GM18861 (cell line): ENCODE measurements at regions not wholly inside any gene's neighbourhood (a gene's known extent, or its start where the extent isn't known, plus 50 kb on each side); places are given as distances from the start of the nearest gene placed in this dataset.

ENCODE experiments used
- ATAC-seq: cut with Tn5 transposase; IDR thresholded peaks from one replicate; pipeline ENCODE4 v1.9.1; 2021; ENCODE audit not compliant: unreplicated experiment

GRCh38 chr6:44062771-44063560, 64.3 kb downstream of the MRPL14 start:
- no peak for ATAC-seq

GRCh38 chr6:44062105-44062770, 65.0 kb downstream of the MRPL14 start:
- ATAC-seq = no peak

GRCh38 chr6:44061375-44062104, 65.7 kb downstream of the MRPL14 start:
- ATAC-seq = no peak

- no peak for ATAC-seq
These were observed 66.5 kb downstream of the MRPL14 start for GRCh38 chr6:44060612-44061374.

- no peak for ATAC-seq
These were observed 67.6 kb downstream of the MRPL14 start for GRCh38 chr6:44059359-44060346.

GRCh38 chr6:44058617-44059358, 68.5 kb downstream of the MRPL14 start:
- ATAC-seq = peak; percentile 50

- no peak for ATAC-seq
These were observed 69.2 kb downstream of the MRPL14 start for GRCh38 chr6:44057931-44058616.

GRCh38 chr6:44057238-44057930, 69.9 kb downstream of the MRPL14 start:
- ATAC-seq = no peak

- ATAC-seq = no peak
These were observed 70.6 kb downstream of the MRPL14 start for GRCh38 chr6:44056392-44057237.

GRCh38 chr6:44054721-44055559, 72.3 kb downstream of the MRPL14 start:
- no peak for ATAC-seq

GRCh38 chr6:44053760-44054556, 73.3 kb downstream of the MRPL14 start:
- no peak for ATAC-seq

- no peak for ATAC-seq
These were observed 74.0 kb downstream of the MRPL14 start for GRCh38 chr6:44053106-44053756.

- no peak for ATAC-seq
These were observed 74.7 kb downstream of the MRPL14 start for GRCh38 chr6:44052419-44053023.

GRCh38 chr6:44051515-44051914, 75.7 kb downstream of the MRPL14 start:
- ATAC-seq = no peak
